Smooth muscle cell (in vitro differentiated cells): ENCODE measurements at regions not wholly inside any gene's neighbourhood (a gene's known extent, or its start where the extent isn't known, plus 50 kb on each side); places are given as distances from the start of the nearest gene placed in this dataset.

Experiments
- DNase-seq: peaks from one replicate; lab custom pipeline; 2025; ENCODE audit not compliant: unreplicated experiment; lab: John Stamatoyannopoulos, UW
- H2AFZ ChIP-seq: fragments of 200-600 bp; sonication (generic); 2 replicates; pipeline ENCODE4 v1.6.0; 2016; ENCODE audit warnings: antibody characterized with exemption, low read depth, mild to moderate bottlenecking
- H3F3A ChIP-seq: fragments of 200-600 bp; sonication (generic); 2 replicates; pipeline ENCODE4 v1.6.0; 2017; ENCODE audit warnings: antibody characterized with exemption, low read depth
- H3K27ac ChIP-seq: fragments of 200-600 bp; sonication (generic); 2 replicates; pipeline ENCODE4 v1.5.1; 2016; ENCODE audit warnings: low read depth, mild to moderate bottlenecking
- H3K27me3 ChIP-seq: fragments of 200-600 bp; sonication (generic); 2 replicates; pipeline ENCODE4 v1.6.1; 2016; ENCODE audit warnings: low read depth, mild to moderate bottlenecking
- H3K36me3 ChIP-seq: fragments of 200-600 bp; sonication (generic); 2 replicates; pipeline ENCODE4 v1.5.1; 2016; ENCODE audit warnings: low read depth
- H3K4me1 ChIP-seq: fragments of 200-600 bp; sonication (generic); 2 replicates; pipeline ENCODE4 v1.5.1; 2016; ENCODE audit warnings: low read depth
- H3K4me2 ChIP-seq: fragments of 200-600 bp; sonication (generic); 2 replicates; pipeline ENCODE4 v1.6.0; 2016; ENCODE audit warnings: mild to moderate bottlenecking
- H3K4me3 ChIP-seq: fragments of 200-600 bp; sonication (generic); 2 replicates; pipeline ENCODE4 v1.5.1; 2016; ENCODE audit warnings: mild to moderate bottlenecking
- H3K79me2 ChIP-seq: fragments of 200-600 bp; sonication (generic); 2 replicates; pipeline ENCODE4 v1.6.0; 2016; ENCODE audit warnings: low read depth, mild to moderate bottlenecking
- H3K9ac ChIP-seq: fragments of 200-600 bp; sonication (generic); 2 replicates; pipeline ENCODE4 v1.6.0; 2016; ENCODE audit warnings: low read depth
- H3K9me3 ChIP-seq: fragments of 200-600 bp; sonication (generic); replicated peaks from 2 replicates; pipeline ENCODE4 v1.5.1; 2016; ENCODE audit warnings: low read depth
- H4K20me1 ChIP-seq: fragments of 200-600 bp; sonication (generic); 2 replicates; pipeline ENCODE4 v1.6.0; 2016; ENCODE audit warnings: low read depth
- CTCF ChIP-seq: fragments of 200-600 bp; sonication (generic); IDR thresholded peaks from 2 replicates; pipeline ENCODE4 v1.5.1; 2017; ENCODE audit warnings: borderline replicate concordance, mild to moderate bottlenecking, antibody characterized with exemption; ENCODE audit not compliant: insufficient read depth, poor library complexity, severe bottlenecking
- WGBS: methylation state at CpG from one replicate; pipeline ENCODE4 v1.1.7; 2016; ENCODE audit warnings: low lambda C conversion rate; 5-methylcytosine and 5-hydroxymethylcytosine counted together

DNA sequence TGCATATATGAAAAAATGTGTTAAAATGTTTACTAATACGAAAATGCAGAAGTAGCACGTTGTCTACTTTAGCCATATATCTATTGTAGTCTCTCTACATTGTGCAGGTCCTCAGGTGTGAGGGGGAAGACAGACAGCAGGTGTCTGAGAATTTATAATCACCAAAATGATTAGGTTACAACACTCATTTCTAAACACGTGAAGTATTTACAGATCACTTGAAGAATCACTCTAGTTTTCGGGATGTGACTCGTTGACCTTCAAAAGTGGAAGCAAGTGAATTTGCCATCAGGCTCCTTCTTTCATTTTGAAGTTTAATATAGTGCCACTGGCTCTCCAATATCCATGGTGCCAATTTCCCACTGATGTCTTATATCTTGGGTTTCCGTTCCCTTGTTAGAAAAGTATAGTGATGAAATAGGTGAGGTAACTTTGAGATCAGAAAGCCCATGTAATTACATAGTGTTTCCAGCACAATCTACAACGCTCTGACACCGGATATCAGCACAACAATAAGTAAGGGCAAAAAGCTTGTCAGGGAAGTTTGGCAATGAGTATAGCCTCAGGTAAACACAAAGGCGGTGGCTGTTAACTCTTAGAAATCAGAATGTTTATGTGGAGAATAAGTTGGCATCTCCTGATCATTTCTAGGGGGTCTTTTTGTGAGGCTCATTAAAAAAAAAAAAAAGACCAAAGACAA lies 57.5 kb upstream of the SP4 start:
- H3K4me1 ChIP-seq = peaks cover 2% of the 10 kb centered on the region
- H3K27ac ChIP-seq = no peak overlapping the region
- no peaks in the 10 kb centered on the region for H3K9me3 ChIP-seq
- H3K9ac ChIP-seq = no peak overlapping the region
- H3K4me3 ChIP-seq = no peak overlapping the region
- no peaks in the 10 kb centered on the region for H3K36me3 ChIP-seq
- no peak overlapping the region for H3K4me2 ChIP-seq
- no peaks in the 10 kb centered on the region for H3F3A ChIP-seq
- WGBS = 78% methylated on average over 9 of the region's 9 CpGs
- TF ChIP-seq CTCF = no peak
- H4K20me1 ChIP-seq = no peaks in the 10 kb centered on the region
- no peaks in the 10 kb centered on the region for H3K79me2 ChIP-seq
- H3K27me3 ChIP-seq = no peaks in the 10 kb centered on the region
- H2AFZ ChIP-seq = no peak overlapping the region
- DNase-seq = no peak

DNA sequence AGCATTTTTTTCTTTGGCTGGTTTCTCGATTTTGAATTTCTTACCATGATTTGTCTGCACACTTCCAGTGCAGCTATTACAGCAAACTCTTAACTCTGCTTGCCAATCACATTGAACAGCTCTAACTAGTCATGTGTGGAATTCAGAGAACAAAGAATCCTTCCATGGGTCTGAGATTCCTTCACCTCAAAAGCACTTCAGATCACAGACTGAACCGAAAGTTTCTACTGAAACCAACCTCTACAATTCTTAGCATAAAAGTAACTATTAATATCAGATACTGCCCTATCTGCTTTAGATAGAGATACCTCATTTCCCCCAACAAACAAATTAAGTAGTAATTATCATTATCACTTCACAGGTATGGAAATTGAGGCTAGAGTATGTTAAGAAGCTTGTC lies 56.5 kb upstream of the SP4 start:
- Histone ChIP-seq H3K4me2 (no peak overlapping the region), H3K27me3 (no peaks in the 10 kb centered on the region), H3K4me1 (peaks cover 2% of the 10 kb centered on the region), H4K20me1 (no peaks in the 10 kb centered on the region), H3K9ac (no peak overlapping the region), H3K4me3 (no peak overlapping the region), H3K27ac (no peak overlapping the region), H2AFZ (no peak overlapping the region), H3K79me2 (no peaks in the 10 kb centered on the region), H3K9me3 (no peaks in the 10 kb centered on the region), H3K36me3 (no peaks in the 10 kb centered on the region), H3F3A (no peaks in the 10 kb centered on the region)
- 64% methylated on average over 2 of the region's 2 CpGs for WGBS
- no peak for TF ChIP-seq CTCF
- no peak for DNase-seq

- no peak for TF ChIP-seq CTCF
- Histone ChIP-seq H3K4me2 (no peak overlapping the region), H3F3A (no peaks in the 10 kb centered on the region), H3K9me3 (peaks cover 2% of the 10 kb centered on the region), H3K4me1 (peaks cover 2% of the 10 kb centered on the region), H3K9ac (no peak overlapping the region), H3K36me3 (no peaks in the 10 kb centered on the region), H3K79me2 (no peaks in the 10 kb centered on the region), H2AFZ (no peak overlapping the region), H4K20me1 (no peaks in the 10 kb centered on the region), H3K27ac (no peak overlapping the region), H3K4me3 (no peak overlapping the region), H3K27me3 (no peaks in the 10 kb centered on the region)
- WGBS = 88% methylated on average over 7 of the region's 7 CpGs
- DNase-seq = no peak
Observed at GRCh38 chr7:21373031-21373430, 54.9 kb upstream of the SP4 start.

GRCh38 chr7:21374134-21374533 lies 53.7 kb upstream of the SP4 start:
- Histone ChIP-seq H3K9me3 (peaks cover 2% of the 10 kb centered on the region), H3F3A (no peaks in the 10 kb centered on the region), H3K36me3 (no peaks in the 10 kb centered on the region), H3K27me3 (no peaks in the 10 kb centered on the region), H3K9ac (no peak overlapping the region), H3K27ac (no peak overlapping the region), H3K79me2 (no peaks in the 10 kb centered on the region), H4K20me1 (no peaks in the 10 kb centered on the region), H3K4me2 (no peak overlapping the region), H3K4me3 (no peak overlapping the region), H3K4me1 (peaks cover 2% of the 10 kb centered on the region), H2AFZ (no peak overlapping the region)
- DNase-seq = no peak
- WGBS = 92% methylated on average over 2 of the region's 2 CpGs
- TF ChIP-seq CTCF = no peak
